ENCODE measurements at regions not wholly inside any gene's neighbourhood (a gene's known extent, or its start where the extent isn't known, plus 50 kb on each side); places are given as distances from the start of the nearest gene placed in this dataset.
"Not testable (repeated sequence)": the region's sequence is repeated elsewhere in the genome, so short reads cannot be mapped to it uniquely, and the experiment has no call there.

DNA sequence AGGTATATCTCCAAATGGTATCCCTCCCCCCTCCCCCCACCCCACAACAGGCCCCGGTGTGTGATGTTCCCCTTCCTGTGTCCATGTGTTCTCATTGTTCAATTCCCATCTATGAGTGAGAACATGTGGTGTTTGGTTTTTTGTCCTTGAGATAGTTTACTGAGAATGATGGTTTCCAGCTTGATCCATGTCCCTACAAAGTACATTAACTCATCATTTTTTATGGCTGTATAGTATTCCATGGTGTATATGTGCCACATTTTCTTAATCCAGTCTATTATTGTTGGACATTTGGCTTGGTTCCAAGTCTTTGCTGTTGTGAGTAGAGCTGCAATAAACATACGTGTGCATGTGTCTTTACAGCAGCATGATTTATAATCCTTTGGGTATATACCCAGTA is 135.8 kb upstream of the DST start:
- not testable (repeated sequence) for H3K9me3 ChIP-seq (ENCODE audit: control insufficient read depth, low read depth, low read length); FAIRE-seq; H3K4me2 ChIP-seq (ENCODE audit: control insufficient read depth, extremely low read depth, insufficient read depth, low read depth, low read length)

GRCh38 chr6:56775498-56776166 is 132.9 kb upstream of the DST start:
- Histone ChIP-seq H3K36me3 (ENCODE audit: control insufficient read depth in 2 of 2, extremely low read depth in 1 of 2, insufficient read depth in 2 of 2, low read length in 2 of 2) (no peaks in the 10 kb centered on the region), H3K9me3 (ENCODE audit: control insufficient read depth, low read depth, low read length) (no peaks in the 10 kb centered on the region), H2AFZ (ENCODE audit: control insufficient read depth, low read length) (no peak overlapping the region), H3K27ac (ENCODE audit: control insufficient read depth, insufficient read depth, low read length) (no peak overlapping the region), H3K4me2 (ENCODE audit: control insufficient read depth, extremely low read depth, insufficient read depth, low read depth, low read length) (no peak overlapping the region), H3K27me3 (ENCODE audit: control insufficient read depth, extremely low read depth, insufficient read depth, low read length) (no peaks in the 10 kb centered on the region), H3K79me2 (ENCODE audit: control insufficient read depth, insufficient read depth, low read length) (no peaks in the 10 kb centered on the region), H3K9ac (ENCODE audit: control insufficient read depth, extremely low read depth, insufficient read depth, low read length) (no peak overlapping the region), H4K20me1 (ENCODE audit: control insufficient read depth, extremely low read depth, insufficient read depth, low read length) (no peaks in the 10 kb centered on the region), H3K9me1 (ENCODE audit: control insufficient read depth, extremely low read depth, insufficient read depth, low read length) (no peaks in the 10 kb centered on the region), H3K4me3 (ENCODE audit: control insufficient read depth in 2 of 3, extremely low read depth in 1 of 3, insufficient read depth in 2 of 3, low read depth in 1 of 3, low read length in 3 of 3) (no peak overlapping the region), H3K4me1 (ENCODE audit: control insufficient read depth, extremely low read depth, insufficient read depth, low read length) (peaks cover 7% of the 10 kb centered on the region)
- FAIRE-seq (no peak), DNase-seq (ENCODE audit: low read depth, low spot score) (no peak)
- TF ChIP-seq EZH2 (IDR thresholded peaks at IDR 0.05; ENCODE audit: low read length), result no peak
- dilution Hi-C loops (cut with MboI; ENCODE audit: extremely low pct_ligation_motif_present, low sequenced_read_pairs), result no loop called here

More for the DNA sequence above, 135.8 kb upstream of the DST start:
- H3K27ac ChIP-seq (ENCODE audit: control insufficient read depth, insufficient read depth, low read length); H3K4me3 ChIP-seq (ENCODE audit: control insufficient read depth in 2 of 3, extremely low read depth in 1 of 3, insufficient read depth in 2 of 3, low read depth in 1 of 3, low read length in 3 of 3); H2AFZ ChIP-seq (ENCODE audit: control insufficient read depth, low read length); H3K9ac ChIP-seq (ENCODE audit: control insufficient read depth, extremely low read depth, insufficient read depth, low read length); H3K79me2 ChIP-seq (ENCODE audit: control insufficient read depth, insufficient read depth, low read length); H4K20me1 ChIP-seq (ENCODE audit: control insufficient read depth, extremely low read depth, insufficient read depth, low read length); H3K4me1 ChIP-seq (ENCODE audit: control insufficient read depth, extremely low read depth, insufficient read depth, low read length); DNase-seq (ENCODE audit: low read depth, low spot score); dilution Hi-C loops (cut with MboI; ENCODE audit: extremely low pct_ligation_motif_present, low sequenced_read_pairs); H3K9me1 ChIP-seq (ENCODE audit: control insufficient read depth, extremely low read depth, insufficient read depth, low read length); H3K27me3 ChIP-seq (ENCODE audit: control insufficient read depth, extremely low read depth, insufficient read depth, low read length); H3K36me3 ChIP-seq (ENCODE audit: control insufficient read depth in 2 of 2, extremely low read depth in 1 of 2, insufficient read depth in 2 of 2, low read length in 2 of 2): not testable (repeated sequence)

DNA sequence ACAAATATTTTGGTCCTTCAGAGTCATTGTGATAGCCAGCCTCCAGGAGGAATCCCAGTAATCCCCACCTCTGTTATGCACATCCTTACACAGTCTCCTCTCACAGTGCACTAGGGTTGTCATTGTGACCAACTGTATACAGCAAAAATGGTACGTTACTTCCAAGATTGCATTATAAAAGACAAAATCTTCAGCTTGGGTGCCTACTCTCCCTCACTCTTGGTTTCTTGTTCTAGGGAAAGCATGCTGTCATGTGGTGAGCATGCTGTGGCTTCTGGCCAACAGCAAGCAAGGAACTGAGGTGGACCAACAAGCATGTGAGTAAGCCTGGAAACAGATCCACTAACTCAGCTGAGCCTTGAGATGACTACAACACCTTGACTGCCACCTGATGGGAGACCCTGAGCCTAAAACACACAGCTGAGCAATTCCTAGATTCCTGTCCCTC is 130.1 kb upstream of the DST start:
- TF ChIP-seq, protein P1, sequence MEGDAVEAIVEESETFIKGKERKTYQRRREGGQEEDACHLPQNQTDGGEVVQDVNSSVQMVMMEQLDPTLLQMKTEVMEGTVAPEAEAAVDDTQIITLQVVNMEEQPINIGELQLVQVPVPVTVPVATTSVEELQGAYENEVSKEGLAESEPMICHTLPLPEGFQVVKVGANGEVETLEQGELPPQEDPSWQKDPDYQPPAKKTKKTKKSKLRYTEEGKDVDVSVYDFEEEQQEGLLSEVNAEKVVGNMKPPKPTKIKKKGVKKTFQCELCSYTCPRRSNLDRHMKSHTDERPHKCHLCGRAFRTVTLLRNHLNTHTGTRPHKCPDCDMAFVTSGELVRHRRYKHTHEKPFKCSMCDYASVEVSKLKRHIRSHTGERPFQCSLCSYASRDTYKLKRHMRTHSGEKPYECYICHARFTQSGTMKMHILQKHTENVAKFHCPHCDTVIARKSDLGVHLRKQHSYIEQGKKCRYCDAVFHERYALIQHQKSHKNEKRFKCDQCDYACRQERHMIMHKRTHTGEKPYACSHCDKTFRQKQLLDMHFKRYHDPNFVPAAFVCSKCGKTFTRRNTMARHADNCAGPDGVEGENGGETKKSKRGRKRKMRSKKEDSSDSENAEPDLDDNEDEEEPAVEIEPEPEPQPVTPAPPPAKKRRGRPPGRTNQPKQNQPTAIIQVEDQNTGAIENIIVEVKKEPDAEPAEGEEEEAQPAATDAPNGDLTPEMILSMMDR (optimal IDR thresholded peaks at IDR 0.05 in 1 of 3, IDR thresholded peaks at IDR 0.05 in 1 of 3, conservative IDR thresholded peaks at IDR 0.05 in 1 of 3; ENCODE audit: extremely low read depth in 1 of 3, insufficient read depth in 2 of 3, low read length in 3 of 3), result peak; percentile 36 to 62 (median 41)
- no peak for TF ChIP-seq EZH2 (IDR thresholded peaks at IDR 0.05; ENCODE audit: low read length)
- no peaks in the 10 kb centered on the region for H3K9me1 ChIP-seq (ENCODE audit: control insufficient read depth, extremely low read depth, insufficient read depth, low read length)
- peak overlapping the region; percentile 23 for H3K4me2 ChIP-seq (ENCODE audit: control insufficient read depth, extremely low read depth, insufficient read depth, low read depth, low read length)
- H3K4me3 ChIP-seq (ENCODE audit: control insufficient read depth in 2 of 3, extremely low read depth in 1 of 3, insufficient read depth in 2 of 3, low read depth in 1 of 3, low read length in 3 of 3), result no peak overlapping the region
- H2AFZ ChIP-seq (ENCODE audit: control insufficient read depth, low read length), result no peak overlapping the region
- H3K9ac ChIP-seq (ENCODE audit: control insufficient read depth, extremely low read depth, insufficient read depth, low read length), result no peak overlapping the region
- H3K4me1 ChIP-seq (ENCODE audit: control insufficient read depth, extremely low read depth, insufficient read depth, low read length), result peaks cover 7% of the 10 kb centered on the region
- no peaks in the 10 kb centered on the region for H3K9me3 ChIP-seq (ENCODE audit: control insufficient read depth, low read depth, low read length)
- no peaks in the 10 kb centered on the region for H3K79me2 ChIP-seq (ENCODE audit: control insufficient read depth, insufficient read depth, low read length)
- no peaks in the 10 kb centered on the region for H3K27me3 ChIP-seq (ENCODE audit: control insufficient read depth, extremely low read depth, insufficient read depth, low read length)
- no peaks in the 10 kb centered on the region for H3K36me3 ChIP-seq (ENCODE audit: control insufficient read depth in 2 of 2, extremely low read depth in 1 of 2, insufficient read depth in 2 of 2, low read length in 2 of 2)
- H3K27ac ChIP-seq (ENCODE audit: control insufficient read depth, insufficient read depth, low read length), result no peak overlapping the region
- DNase-seq (ENCODE audit: low read depth, low spot score), result no peak
- dilution Hi-C loops (cut with MboI; ENCODE audit: extremely low pct_ligation_motif_present, low sequenced_read_pairs), result no loop called here
- H4K20me1 ChIP-seq (ENCODE audit: control insufficient read depth, extremely low read depth, insufficient read depth, low read length), result no peaks in the 10 kb centered on the region
- FAIRE-seq, result peak; percentile 88
